ENCODE measurements at regions not wholly inside any gene's neighbourhood (a gene's known extent, or its start where the extent isn't known, plus 50 kb on each side); places are given as distances from the start of the nearest gene placed in this dataset.

GRCh38 chr2:38163006-38163405, 87.1 kb upstream of the CYP1B1 start:
- peaks cover 6% of the 10 kb centered on the region; the same call in 1 of the 2 replicates for H3K27me3 Mint-ChIP-seq (ENCODE audit: low read depth)

More at GRCh38 chr2:38163006-38163405, 87.1 kb upstream of the CYP1B1 start:
- Histone ChIP-seq H3K79me2 (ENCODE audit: insufficient read depth, low read length) (no peaks in the 10 kb centered on the region), H4K20me1 (ENCODE audit: control insufficient read depth, insufficient read depth, insufficient read length) (no peaks in the 10 kb centered on the region), H3K4ac (ENCODE audit: low read depth, low read length) (no peak overlapping the region), H4K91ac (ENCODE audit: insufficient read length, low read depth, low read length) (no peak overlapping the region), H3K27me3 (ENCODE audit: insufficient read depth, low read length) (no peaks in the 10 kb centered on the region), H2BK120ac (ENCODE audit: low read depth, low read length, poor library complexity, severe bottlenecking) (no peak overlapping the region), H2AK5ac (ENCODE audit: insufficient read length, low read length) (no peak overlapping the region), H3K23ac (ENCODE audit: insufficient read length, low read depth, low read length) (no peak overlapping the region), H4K8ac (replicated peaks; ENCODE audit: insufficient read length, low read depth, low read length) (no peak overlapping the region), H2AFZ (ENCODE audit: low read length) (no peak overlapping the region), H3K56ac (ENCODE audit: insufficient read length, low read depth, low read length) (no peak overlapping the region), H2BK20ac (ENCODE audit: low read depth, low read length, poor library complexity, severe bottlenecking) (no peak overlapping the region), H3K27ac (ENCODE audit: insufficient read length, low read depth, low read length) (no peak overlapping the region), H3K4me2 (ENCODE audit: insufficient read depth, insufficient read length, low read length) (no peak overlapping the region), H2BK15ac (ENCODE audit: low read depth, low read length) (no peak overlapping the region), H3T11ph (ENCODE audit: low read length) (no peak overlapping the region), H3K23me2 (ENCODE audit: insufficient read length, low read depth, low read length, poor library complexity, severe bottlenecking) (no peaks in the 10 kb centered on the region), H3K18ac (ENCODE audit: insufficient read length, low read depth, low read length) (no peak overlapping the region), H3K9ac (ENCODE audit: extremely low read depth, insufficient read length, low read length) (no peak overlapping the region), H2BK5ac (ENCODE audit: insufficient read length, low read length) (no peak overlapping the region), H3K9me3 (ENCODE audit: control insufficient read depth, low read depth, low read length) (no peaks in the 10 kb centered on the region), H3K79me1 (ENCODE audit: insufficient read depth, low read depth, low read length, poor library complexity, severe bottlenecking) (no peaks in the 10 kb centered on the region), H3K14ac (ENCODE audit: insufficient read depth, low read length) (no peak overlapping the region), H4K5ac (ENCODE audit: insufficient read length, low read depth, low read length) (no peak overlapping the region), H3K4me1 (ENCODE audit: insufficient read depth, low read length) (peaks cover 7% of the 10 kb centered on the region; the same call in 1 of the 2 replicates), H2BK12ac (ENCODE audit: insufficient read length, low read depth, low read length) (no peak overlapping the region)
- no CpG with 5 or more reads among the region's 3 CpGs for WGBS (ENCODE audit: extremely low coverage, insufficient read length, low lambda C conversion rate)
- Mint-ChIP-seq H3K27ac (no peak overlapping the region), H3K36me3 (ENCODE audit: insufficient read depth in 1 of 3, low read depth in 3 of 3) (no peaks in the 10 kb centered on the region), H3K9me3 (no peaks in the 10 kb centered on the region), H3K4me3 (no peak overlapping the region), H3K4me1 (peaks cover 15% of the 10 kb centered on the region in 2 experiments)
- DNase-seq: no peak
- no peak for TF ChIP-seq CTCF (conservative IDR thresholded peaks at IDR 0.05)
